Left ventricle myocardium inferior (tissue), 1 donor: ENCODE measurements at regions not wholly inside any gene's neighbourhood (a gene's known extent, or its start where the extent isn't known, plus 50 kb on each side); places are given as distances from the start of the nearest gene placed in this dataset.
A peak's percentile ranks its signal among the peaks of the same experiment; 100 is the strongest.

Experiments
- DNase-seq: peaks from one replicate; pipeline ENCODE4 v3.0.0-alpha.2; 2020
- H3K27ac ChIP-seq: fragments of 200-600 bp; replicated peaks from 2 replicates; pipeline ENCODE4 v1.8.0; 2021
- H3K27me3 ChIP-seq: fragments of 200-600 bp; 2 replicates; pipeline ENCODE4 v1.8.0; 2021; ENCODE audit warnings: low read depth
- H3K36me3 ChIP-seq: fragments of 200-600 bp; 2 replicates; pipeline ENCODE4 v1.8.0; 2021
- H3K4me1 ChIP-seq: fragments of 200-600 bp; 2 replicates; pipeline ENCODE4 v1.8.0; 2021
- H3K4me3 ChIP-seq: fragments of 200-600 bp; 2 replicates; pipeline ENCODE4 v1.8.0; 2021; ENCODE audit warnings: mild to moderate bottlenecking, moderate library complexity
- H3K9me3 ChIP-seq: fragments of 200-600 bp; replicated peaks from 2 replicates; pipeline ENCODE4 v1.8.0; 2021
- CTCF ChIP-seq: fragments of 200-600 bp; IDR thresholded peaks from 2 replicates; pipeline ENCODE4 v1.8.0; 2021; ENCODE audit warnings: antibody characterized with exemption, mild to moderate bottlenecking, borderline replicate concordance
- intact Hi-C: fragments of 100-400 bp; cut with micrococcal nuclease; formaldehyde crosslinking; loops from one replicate; pipeline ENCODE4 v1.11.0; 2022
- donor health status: DM: no; HTN: yes; CAD: no; lungs with severe emphysema.

DNA sequence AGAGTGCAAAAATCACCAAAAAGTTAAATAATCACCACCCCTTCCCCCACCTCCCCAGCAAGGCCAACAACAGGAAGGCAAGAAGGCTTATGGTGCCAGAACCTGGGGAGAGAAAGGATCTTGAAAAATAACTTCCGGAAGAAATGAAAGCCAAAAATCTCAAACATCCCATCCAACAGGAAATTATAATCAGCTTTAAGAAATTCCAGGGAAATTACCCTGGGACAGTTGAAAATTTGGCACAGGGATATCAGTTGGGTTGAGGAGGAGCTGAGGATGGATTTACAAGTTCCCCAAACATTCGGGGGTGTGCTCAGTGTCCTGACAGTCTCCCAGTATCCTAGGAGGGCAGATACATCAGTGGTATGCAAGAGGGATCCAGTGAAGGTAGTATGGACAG is 82.7 kb downstream of the POLR2M start:
- no peak overlapping the region for H3K4me3 ChIP-seq
- peak overlapping the region; percentile 36 for H3K27ac ChIP-seq
- DNase-seq: no peak
- no peak for TF ChIP-seq CTCF
- intact Hi-C loops: no loop called here
- H3K36me3 ChIP-seq: no peaks in the 10 kb centered on the region
- H3K4me1 ChIP-seq: peaks cover 19% of the 10 kb centered on the region
- H3K9me3 ChIP-seq: no peaks in the 10 kb centered on the region
- no peaks in the 10 kb centered on the region for H3K27me3 ChIP-seq

DNA sequence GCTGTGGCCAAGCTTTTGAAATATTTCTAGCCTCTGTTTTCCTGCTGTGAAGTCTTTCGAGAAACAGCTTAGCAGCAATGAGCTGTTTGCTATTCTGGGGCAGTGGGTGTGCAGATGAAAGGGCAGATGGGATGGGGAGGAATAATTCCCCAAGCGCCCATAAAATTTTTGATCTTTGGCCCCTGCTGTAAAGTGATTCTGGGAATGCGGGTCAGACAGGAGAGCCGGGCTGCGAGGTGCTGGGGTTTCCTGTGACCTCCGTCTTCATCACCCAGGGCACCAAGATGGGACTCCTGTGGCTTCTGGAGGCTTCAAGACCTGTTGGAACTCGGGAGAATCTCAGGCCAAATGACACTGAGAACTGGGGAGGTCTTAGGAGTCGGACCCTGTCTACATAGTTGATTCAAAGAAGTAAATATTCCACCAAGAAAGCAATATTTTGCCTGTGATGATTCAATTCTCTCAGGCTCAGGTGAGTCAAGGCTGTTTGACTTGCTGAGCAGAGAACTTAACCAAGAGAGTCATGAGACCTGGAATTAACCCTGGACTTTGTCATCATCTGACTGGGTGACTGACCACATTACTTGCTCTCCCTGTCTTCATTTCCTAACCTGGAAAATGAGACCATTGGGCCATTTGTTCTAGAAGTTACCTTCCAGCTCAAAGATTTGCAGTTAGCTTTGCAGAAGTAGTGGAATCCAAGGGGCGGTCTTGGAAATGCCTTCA is 86.4 kb downstream of the POLR2M start:
- Histone ChIP-seq H3K36me3 (no peaks in the 10 kb centered on the region), H3K9me3 (no peaks in the 10 kb centered on the region), H3K4me1 (peaks cover 28% of the 10 kb centered on the region), H3K4me3 (no peak overlapping the region), H3K27ac (no peak overlapping the region), H3K27me3 (no peaks in the 10 kb centered on the region)
- no peak for DNase-seq
- no peak for TF ChIP-seq CTCF
- intact Hi-C loops: no loop called here

DNA sequence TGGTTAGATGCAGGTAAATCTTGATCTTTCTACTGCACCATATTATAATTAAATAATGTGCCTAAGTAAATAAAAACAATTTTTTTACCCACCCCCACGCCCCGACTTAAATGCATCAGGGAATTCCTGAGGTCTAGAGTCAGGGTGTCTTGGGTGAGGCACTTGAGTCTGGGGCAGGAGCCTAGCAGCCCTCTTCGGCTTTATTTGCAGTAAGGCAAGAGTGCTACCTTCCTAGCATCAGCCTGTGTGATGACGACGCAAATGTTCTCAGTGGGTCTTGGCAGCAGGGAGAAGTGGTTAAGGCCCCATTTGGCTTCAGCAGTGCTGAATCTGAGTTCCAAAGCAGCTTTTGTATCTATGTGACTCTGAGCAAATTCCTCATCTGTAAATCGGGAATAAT is 88.7 kb downstream of the POLR2M start:
- no peaks in the 10 kb centered on the region for H3K9me3 ChIP-seq
- intact Hi-C loops: no loop called here
- no peak for TF ChIP-seq CTCF

DNA sequence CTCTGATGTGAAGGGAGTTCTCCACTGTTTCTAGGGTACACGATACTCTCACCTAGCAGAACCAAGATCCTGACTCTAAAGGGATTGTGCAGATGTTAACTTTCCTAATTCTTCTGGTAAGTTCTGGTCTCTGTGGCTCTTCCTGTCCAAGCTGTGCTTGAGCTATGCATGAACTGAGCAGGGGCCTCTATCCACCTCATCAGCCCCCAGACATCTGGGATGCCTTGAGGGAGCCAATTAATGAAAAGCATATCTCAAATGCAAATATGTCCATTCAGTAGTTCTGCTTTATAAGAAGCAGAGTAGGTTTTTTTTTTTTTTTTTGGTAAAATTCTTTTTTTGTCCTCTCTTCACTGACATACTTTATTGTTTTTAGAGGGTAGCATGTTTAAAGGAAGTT is 89.6 kb downstream of the POLR2M start:
- Histone ChIP-seq H3K9me3 (no peaks in the 10 kb centered on the region), H3K27ac (no peak overlapping the region), H3K36me3 (no peaks in the 10 kb centered on the region), H3K4me1 (peaks cover 20% of the 10 kb centered on the region), H3K4me3 (no peak overlapping the region), H3K27me3 (no peaks in the 10 kb centered on the region)
- DNase-seq: no peak
- intact Hi-C loops: no loop called here
- TF ChIP-seq CTCF: no peak

More for the DNA sequence above, 88.7 kb downstream of the POLR2M start:
- Histone ChIP-seq H3K36me3 (no peaks in the 10 kb centered on the region), H3K4me3 (no peak overlapping the region), H3K27ac (no peak overlapping the region), H3K4me1 (peaks cover 20% of the 10 kb centered on the region), H3K27me3 (no peaks in the 10 kb centered on the region)
- DNase-seq: no peak

DNA sequence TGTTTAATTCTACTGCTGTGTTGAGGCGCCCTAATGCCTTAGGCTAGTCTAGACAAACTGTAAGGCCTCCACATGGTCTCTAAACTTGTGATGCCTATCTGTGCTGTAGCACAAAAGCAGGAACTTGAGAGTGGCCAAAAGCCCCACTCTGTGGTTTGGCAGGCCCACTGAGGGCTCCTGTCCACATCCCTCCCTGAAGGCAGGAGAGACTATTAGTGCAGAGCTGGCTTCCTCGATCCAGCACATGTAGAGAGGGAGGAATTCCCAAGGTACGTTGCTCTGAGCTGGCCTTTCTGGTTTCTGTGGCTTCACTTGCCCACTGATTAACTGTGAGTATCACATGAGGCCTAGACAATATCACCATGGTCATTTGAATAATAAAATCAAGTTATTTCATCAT is 90.6 kb downstream of the POLR2M start:
- Histone ChIP-seq H3K9me3 (no peaks in the 10 kb centered on the region), H3K36me3 (no peaks in the 10 kb centered on the region), H3K4me3 (no peak overlapping the region), H3K4me1 (peaks cover 20% of the 10 kb centered on the region), H3K27me3 (no peaks in the 10 kb centered on the region), H3K27ac (peak overlapping the region; percentile 57)
- intact Hi-C loops: no loop called here
- TF ChIP-seq CTCF: no peak
- no peak for DNase-seq
